DMS 273 treated with DMSO at 0.1 percent for 48 hours (cell line): ENCODE measurements at regions not wholly inside any gene's neighbourhood (a gene's known extent, or its start where the extent isn't known, plus 50 kb on each side); places are given as distances from the start of the nearest gene placed in this dataset.

Experiments
- DNase-seq: peaks from one replicate; lab custom pipeline; 2025; lab: John Stamatoyannopoulos, UW

DNA sequence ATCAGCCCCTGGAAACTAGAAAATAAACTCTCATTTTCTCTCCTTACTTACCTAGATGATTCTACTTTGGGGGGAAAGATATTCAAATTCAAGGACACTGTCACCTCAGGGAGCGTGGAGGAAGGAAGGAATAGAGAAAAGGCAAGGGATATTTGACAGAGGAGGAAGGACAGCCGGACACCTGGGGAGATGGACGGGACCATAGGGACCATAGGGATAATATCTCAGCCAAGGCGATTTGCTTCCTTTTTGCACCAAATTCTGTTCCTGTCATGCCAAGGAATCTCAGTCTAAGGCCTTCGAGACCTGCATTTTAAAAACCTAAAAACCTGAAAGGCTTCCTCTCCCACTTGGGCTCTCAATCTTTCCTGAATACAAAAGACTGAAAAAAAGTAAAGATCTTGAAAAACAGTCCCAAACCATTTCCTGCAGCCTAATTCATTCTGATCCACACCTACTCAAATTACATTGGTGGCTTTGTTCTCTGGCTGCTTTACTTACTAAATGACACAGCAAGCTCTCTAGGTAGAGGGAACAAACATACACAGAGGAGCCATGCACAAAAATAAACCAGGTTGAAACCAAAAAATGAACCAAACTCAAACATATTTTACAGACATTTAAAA, 73.9 kb upstream of the SLC24A5 start:
- DNase-seq: no peak

DNA sequence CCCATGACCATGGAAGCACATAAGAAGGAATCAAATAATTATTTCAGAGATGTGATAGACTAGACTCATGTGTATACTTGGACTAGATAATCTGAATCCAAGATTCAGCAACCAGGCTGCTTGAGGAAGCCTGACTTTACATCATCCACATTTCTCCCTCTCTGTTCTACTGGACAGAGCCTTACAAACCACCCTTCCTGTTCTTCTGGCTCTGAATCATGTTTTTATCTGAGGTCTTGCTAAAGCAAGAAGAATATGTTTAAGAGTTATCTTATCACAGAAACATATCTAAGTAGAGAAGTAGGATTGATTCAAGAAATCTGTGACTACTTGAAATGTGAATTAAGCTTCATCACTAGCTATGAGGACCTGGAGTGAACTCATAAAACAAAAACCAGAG, 71.1 kb upstream of the SLC24A5 start:
- no peak for DNase-seq

DNA sequence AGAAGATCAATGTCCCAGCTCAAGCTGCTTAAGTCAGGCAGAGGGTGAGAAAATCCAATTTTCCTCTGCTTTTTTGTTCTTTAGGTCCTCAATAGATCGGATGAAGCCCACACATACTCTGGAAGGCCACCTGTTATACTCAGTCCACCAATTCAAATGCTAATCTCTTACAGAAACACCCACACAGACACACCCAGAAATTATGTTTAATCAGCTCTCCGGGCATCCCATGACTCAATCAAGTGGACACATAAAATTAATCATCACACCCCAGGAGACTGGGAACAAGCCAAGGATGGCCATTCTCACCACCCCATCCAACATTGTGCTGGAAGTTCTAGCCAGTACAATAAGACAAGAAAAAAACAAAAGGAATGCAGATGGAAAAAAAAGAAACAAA, 67.8 kb upstream of the SLC24A5 start:
- no peak for DNase-seq

DNA sequence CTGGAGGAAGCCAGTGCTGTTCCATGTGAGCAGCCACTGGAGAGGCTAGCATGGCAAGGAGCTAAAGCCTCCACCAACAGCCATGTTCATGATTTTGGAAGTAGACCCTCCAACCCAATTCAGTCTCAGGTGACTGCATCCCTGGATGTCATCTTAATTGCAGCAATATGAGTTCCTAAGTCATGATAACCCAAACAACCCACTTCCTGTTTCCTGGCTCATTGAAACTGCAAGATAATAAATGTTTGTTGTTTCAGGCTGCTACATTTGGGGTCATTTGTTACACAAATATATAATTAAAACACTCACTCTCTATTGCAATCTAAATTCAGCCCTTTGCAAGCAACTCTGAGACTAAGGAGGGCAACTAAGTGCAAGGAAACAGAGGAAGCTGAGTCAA, 62.4 kb upstream of the SLC24A5 start:
- no peak for DNase-seq

DNA sequence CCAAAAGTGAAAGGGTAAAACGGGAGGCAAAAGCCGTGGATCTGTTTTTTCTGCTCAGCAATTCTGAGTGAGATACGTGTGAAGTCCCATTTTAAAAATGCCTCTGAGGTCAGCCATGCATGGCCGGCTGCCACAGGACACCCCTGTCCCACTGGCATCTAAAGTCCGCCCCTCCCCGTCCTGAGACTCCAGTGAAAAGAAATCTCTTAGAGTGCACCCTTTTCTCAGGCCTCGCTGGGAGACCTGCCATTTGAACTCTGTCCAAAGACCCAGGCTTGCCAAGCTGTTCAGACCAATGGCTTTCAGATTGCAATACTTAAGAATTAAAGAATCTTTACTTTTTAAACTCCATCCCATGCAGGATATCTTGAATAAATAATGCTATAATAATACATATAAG, 61.0 kb upstream of the SLC24A5 start:
- DNase-seq: no peak

DNA sequence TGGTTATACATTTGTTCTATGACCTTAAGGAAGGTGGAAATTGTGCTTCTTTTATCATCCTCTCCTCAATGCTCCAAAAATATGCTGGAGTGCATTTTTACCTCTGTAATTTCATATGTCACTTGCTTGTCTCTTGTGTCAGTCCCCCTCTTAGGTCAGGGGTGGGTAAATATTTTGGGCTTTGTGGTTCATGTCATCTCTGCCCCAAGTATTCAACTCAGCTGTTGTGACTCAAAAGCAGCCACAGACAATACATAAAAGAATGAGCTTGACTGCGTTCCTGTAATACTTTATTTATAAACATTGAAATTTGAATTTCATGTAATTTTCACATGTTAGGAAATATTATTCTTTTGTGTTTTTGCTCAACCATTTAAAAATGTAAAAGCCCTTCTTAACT, 60.4 kb upstream of the SLC24A5 start:
- DNase-seq: no peak

DNA sequence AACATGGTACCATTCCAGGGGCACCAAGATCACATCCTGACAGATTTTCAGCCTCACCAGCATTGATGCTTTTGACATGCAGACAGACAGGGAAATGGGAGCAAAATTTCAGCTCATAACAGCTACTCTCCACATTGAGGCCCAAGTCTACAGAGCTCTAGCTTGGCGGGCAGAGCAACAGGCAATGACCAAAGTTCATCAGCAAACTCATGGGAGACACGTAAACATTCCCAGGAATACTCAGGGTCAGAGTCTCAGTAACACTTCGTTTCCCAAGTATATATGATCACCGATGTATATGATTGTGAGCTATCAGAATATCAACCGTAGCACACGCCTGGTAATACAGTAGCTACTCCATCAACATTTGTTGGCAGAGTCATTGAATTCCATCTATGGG, 59.2 kb upstream of the SLC24A5 start:
- DNase-seq: no peak

DNA sequence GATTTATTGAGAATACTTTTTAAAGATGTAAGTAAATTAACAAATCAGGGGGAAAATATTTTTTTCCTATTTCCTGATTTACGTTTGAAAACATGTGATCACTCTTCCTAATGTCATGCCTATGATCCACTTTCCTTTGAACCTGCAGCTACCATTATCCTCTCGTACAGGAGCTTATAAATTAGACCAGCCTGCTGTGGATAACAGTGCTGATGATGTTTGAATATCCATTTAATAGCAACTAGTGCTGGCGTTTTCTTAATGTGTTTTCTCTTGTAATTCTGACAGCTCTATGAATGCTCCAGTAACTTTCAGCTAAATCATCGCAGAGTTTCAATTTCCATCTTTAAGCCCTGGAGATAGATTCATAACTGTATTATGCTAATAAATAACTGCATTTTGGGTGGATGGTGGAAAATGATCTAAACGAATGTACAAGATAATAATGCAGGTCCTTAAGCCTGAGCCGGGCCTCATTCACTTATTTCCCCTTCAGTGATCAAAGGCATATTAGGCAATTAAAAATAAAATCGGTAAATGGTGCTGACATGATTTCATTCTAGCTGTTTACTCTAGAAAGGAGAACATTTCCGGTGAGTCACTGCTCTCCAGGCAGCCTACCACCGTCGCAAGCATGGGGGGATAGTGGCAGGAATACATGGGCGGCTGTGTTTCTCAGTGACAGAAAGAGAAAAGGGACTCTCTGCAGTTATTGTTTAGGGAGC, 58.5 kb upstream of the SLC24A5 start:
- no peak for DNase-seq

DNA sequence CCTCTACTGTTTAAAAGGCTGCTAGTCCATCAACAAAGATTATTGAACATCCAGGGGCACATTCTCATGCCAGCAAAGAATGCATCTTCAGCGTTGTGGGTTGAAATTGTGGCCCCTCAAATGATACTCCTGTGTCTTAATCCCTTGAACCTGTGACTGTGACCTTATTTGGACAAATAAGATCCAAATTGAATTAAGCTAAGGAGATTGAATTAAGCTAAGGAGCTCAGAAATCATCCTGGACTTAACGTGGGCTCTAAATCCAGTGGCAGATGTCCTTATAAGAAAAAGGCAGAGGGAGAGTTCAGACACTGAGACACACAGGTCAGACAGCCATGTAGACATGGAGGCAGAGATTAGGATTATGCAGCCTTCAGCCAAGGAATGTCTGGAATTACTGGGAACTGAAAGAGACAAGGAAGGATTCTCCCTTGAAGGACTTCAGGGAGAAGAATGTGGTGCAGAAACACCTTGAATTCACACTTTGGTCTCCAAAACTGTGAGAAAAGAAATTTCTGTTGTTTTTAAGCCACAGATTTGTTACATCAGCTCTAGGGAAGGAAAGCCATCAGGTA, 57.3 kb upstream of the SLC24A5 start:
- no peak for DNase-seq

DNA sequence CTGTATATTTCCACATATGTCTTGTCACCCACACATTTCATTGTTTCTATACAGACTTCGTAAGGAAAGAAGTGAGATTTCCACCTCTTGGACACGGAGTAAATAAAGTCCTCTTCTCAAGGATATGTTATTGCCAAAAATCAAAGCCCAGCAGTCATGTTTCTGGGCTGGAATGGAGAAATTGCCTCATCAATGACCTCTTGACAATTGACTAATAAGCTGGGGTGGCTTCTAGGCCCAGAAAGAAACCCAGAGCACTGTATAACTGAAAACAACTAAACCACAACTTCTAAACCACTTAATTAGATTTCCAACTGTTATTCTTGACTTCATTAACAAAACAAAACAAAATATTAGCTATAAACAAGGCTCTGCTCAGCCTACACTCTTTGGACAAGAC, 56.4 kb upstream of the SLC24A5 start:
- DNase-seq: no peak

DNA sequence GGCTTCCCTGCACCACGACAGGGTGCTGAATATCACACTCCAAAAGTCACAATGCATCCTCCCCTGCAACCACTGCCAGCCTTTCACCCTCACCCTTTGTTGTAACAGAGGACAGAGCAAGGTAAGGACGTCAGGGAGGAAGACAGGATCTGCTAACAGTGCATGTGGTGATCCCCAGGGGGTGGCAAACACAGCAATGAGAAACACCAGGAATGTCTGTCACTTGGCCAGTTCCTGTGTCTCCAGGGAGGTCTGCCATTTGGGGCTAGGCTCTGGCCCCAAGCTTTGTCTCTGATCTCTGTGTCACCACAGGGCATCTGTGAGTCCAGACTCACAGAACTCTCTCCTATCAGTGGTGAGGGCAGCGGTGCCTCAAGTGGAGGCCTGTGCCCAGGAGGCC, 54.3 kb upstream of the SLC24A5 start:
- no peak for DNase-seq
